A673 (cell line): ENCODE measurements at regions not wholly inside any gene's neighbourhood (a gene's known extent, or its start where the extent isn't known, plus 50 kb on each side); places are given as distances from the start of the nearest gene placed in this dataset.
"Not testable (repeated sequence)": the region's sequence is repeated elsewhere in the genome, so short reads cannot be mapped to it uniquely, and the experiment has no call there.

ENCODE experiments used
- BruUV-seq: library from RNA; stranded (reverse); fragments of 400-500 nt; replicated peaks from 2 replicates; lab custom pipeline; 2021; lab: Mats Ljungman, UMichigan
- CTCF ChIA-PET: fragments of 300-600 bp; sonication (Branson Sonifier 250); formaldehyde crosslinking; loops from one replicate; lab custom pipeline; 2022; ENCODE audit warnings: antibody characterized with exemption; lab: Charles Lee
- POLR2A ChIA-PET: fragments of 300-600 bp; sonication (Branson Sonifier 250); formaldehyde crosslinking; loops from one replicate; lab custom pipeline; 2022; ENCODE audit warnings: antibody characterized with exemption; ENCODE audit not compliant: low non-redundant PET; lab: Charles Lee
- DNase-seq: peaks from one replicate; pipeline ENCODE4 v3.0.0-alpha.2; 2015; ENCODE audit warnings: low spot score
- H3K27ac ChIP-seq: fragments of 200-600 bp; sonication (generic); 2 replicates; pipeline ENCODE4 v1.5.1; 2016; ENCODE audit warnings: mixed run types, low read depth, mild to moderate bottlenecking, mixed read lengths, antibody characterized with exemption, low read length; ENCODE audit not compliant: poor library complexity, severe bottlenecking
- H3K27me3 ChIP-seq: fragments of 200-600 bp; sonication (generic); replicated peaks from 2 replicates; pipeline ENCODE4 v1.6.1; 2017; ENCODE audit warnings: mixed run types, low read depth, mild to moderate bottlenecking, mixed read lengths, antibody characterized with exemption, low read length; ENCODE audit not compliant: insufficient read depth, poor library complexity
- H3K36me3 ChIP-seq: fragments of 200-600 bp; sonication (generic); 2 replicates; pipeline ENCODE4 v1.6.1; 2016; ENCODE audit warnings: mixed run types, mild to moderate bottlenecking, mixed read lengths, antibody characterized with exemption, low read length; ENCODE audit not compliant: insufficient read depth, poor library complexity, severe bottlenecking
- H3K4me1 ChIP-seq: fragments of 200-600 bp; sonication (generic); 2 replicates; pipeline ENCODE4 v1.6.1; 2017; ENCODE audit warnings: mixed run types, mild to moderate bottlenecking, mixed read lengths, antibody characterized with exemption, low read length; ENCODE audit not compliant: insufficient read depth, poor library complexity, severe bottlenecking
- H3K4me3 ChIP-seq: fragments of 200-600 bp; sonication (generic); 2 replicates; pipeline ENCODE4 v1.5.1; 2016; ENCODE audit warnings: low read depth, mixed run types, mild to moderate bottlenecking, mixed read lengths, low read length; ENCODE audit not compliant: poor library complexity, severe bottlenecking
- H3K9me3 ChIP-seq: fragments of 200-600 bp; sonication (generic); 2 replicates; pipeline ENCODE4 v1.6.1; 2016; ENCODE audit warnings: mixed run types, low read depth, mild to moderate bottlenecking, mixed read lengths, antibody characterized with exemption, low read length; ENCODE audit not compliant: poor library complexity, severe bottlenecking
- CTCF ChIP-seq: fragments of 300-800, 200-600 bp; sonication (generic); conservative IDR thresholded peaks from 2 replicates; pipeline ENCODE4 v1.5.1; 2017; ENCODE audit warnings: low read depth, mild to moderate bottlenecking, antibody characterized with exemption, low read length, moderate library complexity, mixed read lengths
- EZH2 ChIP-seq: fragments of 200-600 bp; sonication (generic); IDR thresholded peaks from 2 replicates; pipeline ENCODE4 v1.6.1; 2017; ENCODE audit warnings: borderline replicate concordance, low read depth, mild to moderate bottlenecking, mixed read lengths, antibody characterized with exemption, low read length; ENCODE audit not compliant: poor library complexity, severe bottlenecking
- intact Hi-C: fragments of 100-400 bp; cut with micrococcal nuclease; formaldehyde crosslinking; loops from one replicate; pipeline ENCODE4 v1.10.0; 2022; ENCODE audit not compliant: unreplicated experiment

- peaks cover 32% of the 10 kb centered on the region for H3K27me3 ChIP-seq
- CTCF ChIA-PET = no interaction called here
- H3K36me3 ChIP-seq = no peaks in the 10 kb centered on the region
- H3K27ac ChIP-seq = no peak overlapping the region
- POLR2A ChIA-PET = no interaction called here
- no peaks in the 10 kb centered on the region for H3K4me1 ChIP-seq
- no peak for DNase-seq
- BruUV-seq = no TSS peak
- intact Hi-C loops = no loop called here
- no peaks in the 10 kb centered on the region for H3K9me3 ChIP-seq
- no peak overlapping the region for H3K4me3 ChIP-seq
- no peak for TF ChIP-seq CTCF
- no peak for TF ChIP-seq EZH2
These were observed 239.9 kb downstream of the NPR3 start for GRCh38 chr5:32951003-32951402.

- Histone ChIP-seq H3K27me3 (peaks cover 32% of the 10 kb centered on the region), H3K36me3 (no peaks in the 10 kb centered on the region), H3K9me3 (no peaks in the 10 kb centered on the region), H3K4me1 (no peaks in the 10 kb centered on the region), H3K4me3 (no peak overlapping the region), H3K27ac (no peak overlapping the region)
- no peak for DNase-seq
- ChIA-PET CTCF (no interaction called here), POLR2A (no interaction called here)
- no peak for TF ChIP-seq CTCF
- no peak for TF ChIP-seq EZH2
- intact Hi-C loops = no loop called here
- BruUV-seq = no TSS peak
These were observed 240.8 kb downstream of the NPR3 start for GRCh38 chr5:32951878-32952277.

- DNase-seq, H3K9me3 ChIP-seq, H3K4me3 ChIP-seq, BruUV-seq, H3K4me1 ChIP-seq, intact Hi-C loops, POLR2A ChIA-PET, H3K36me3 ChIP-seq, CTCF ChIA-PET, H3K27ac ChIP-seq: not testable (repeated sequence)
- peaks cover 27% of the 10 kb centered on the region for H3K27me3 ChIP-seq
These were observed 241.3 kb downstream of the NPR3 start for GRCh38 chr5:32952421-32952820.

GRCh38 chr5:32953694-32954093 lies 242.6 kb downstream of the NPR3 start:
- ChIA-PET POLR2A (no interaction called here), CTCF (no interaction called here)

More at GRCh38 chr5:32953694-32954093, 242.6 kb downstream of the NPR3 start:
- H3K9me3 ChIP-seq = no peaks in the 10 kb centered on the region
- H3K27ac ChIP-seq = no peak overlapping the region
- no peaks in the 10 kb centered on the region for H3K4me1 ChIP-seq
- BruUV-seq = no TSS peak
- DNase-seq = no peak
- no peaks in the 10 kb centered on the region for H3K36me3 ChIP-seq
- intact Hi-C loops = no loop called here
- H3K4me3 ChIP-seq = no peak overlapping the region
- H3K27me3 ChIP-seq = peaks cover 15% of the 10 kb centered on the region
- TF ChIP-seq CTCF = no peak
- no peak for TF ChIP-seq EZH2
